GM21723 (cell line): ENCODE measurements at regions not wholly inside any gene's neighbourhood (a gene's known extent, or its start where the extent isn't known, plus 50 kb on each side); places are given as distances from the start of the nearest gene placed in this dataset.
"Not testable (repeated sequence)": the region's sequence is repeated elsewhere in the genome, so short reads cannot be mapped to it uniquely, and the experiment has no call there.

Experiments used
- ATAC-seq: cut with Tn5 transposase; IDR thresholded peaks from one replicate; pipeline ENCODE4 v1.9.1; 2021; ENCODE audit warnings: mild to moderate bottlenecking, moderate library complexity; ENCODE audit not compliant: unreplicated experiment

DNA sequence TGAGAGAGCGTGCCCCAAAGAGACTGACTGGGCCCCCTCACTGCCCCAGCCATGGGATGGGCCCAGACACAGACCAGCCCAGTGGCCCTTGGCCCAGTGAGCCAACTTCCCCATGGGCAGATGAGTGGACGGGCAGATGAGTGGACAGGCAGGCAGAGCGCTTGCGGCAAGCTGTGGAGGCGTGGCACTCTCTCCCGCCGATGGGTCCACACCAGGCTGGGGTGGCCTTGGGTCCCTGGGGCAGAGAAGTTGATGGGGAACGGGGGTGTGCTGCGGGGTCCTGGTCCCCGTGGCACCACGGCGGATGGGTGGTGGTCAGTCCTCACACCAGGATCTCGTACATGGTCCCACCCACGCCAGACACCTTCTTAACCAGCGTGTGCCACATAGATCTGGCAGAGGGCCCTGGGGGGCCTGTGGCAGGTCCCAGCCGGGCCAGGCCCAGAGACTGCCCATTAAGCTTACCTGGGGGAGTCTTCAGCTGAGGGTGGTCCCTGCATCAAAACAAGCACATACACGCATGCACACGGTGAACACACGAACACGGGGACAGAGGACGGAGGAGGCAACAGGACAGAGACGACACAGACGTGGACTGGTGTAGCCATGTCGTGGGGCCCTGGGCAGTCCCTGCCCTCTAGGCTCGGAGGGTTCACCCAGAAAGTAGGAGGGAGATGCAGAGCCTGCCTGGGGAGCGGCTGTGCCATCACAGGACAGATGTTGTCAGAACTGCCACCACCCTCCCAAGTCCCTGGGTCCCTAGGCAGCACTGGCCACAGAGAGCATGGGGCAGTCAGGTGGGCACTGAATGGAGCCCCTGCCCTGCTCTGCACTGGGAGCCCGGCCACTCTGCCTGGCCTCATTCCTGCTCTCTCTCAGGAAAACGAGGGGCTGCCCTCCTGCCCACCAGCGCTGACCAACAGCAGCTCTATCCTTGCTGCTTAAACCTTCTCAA, 182.2 kb downstream of the IGLL1 start:
- ATAC-seq = no peak

- ATAC-seq = no peak
These were observed 183.0 kb downstream of the IGLL1 start for GRCh38 chr22:23397008-23397612.

- no peak for ATAC-seq
These were observed 183.6 kb downstream of the IGLL1 start for GRCh38 chr22:23396362-23397007.

DNA sequence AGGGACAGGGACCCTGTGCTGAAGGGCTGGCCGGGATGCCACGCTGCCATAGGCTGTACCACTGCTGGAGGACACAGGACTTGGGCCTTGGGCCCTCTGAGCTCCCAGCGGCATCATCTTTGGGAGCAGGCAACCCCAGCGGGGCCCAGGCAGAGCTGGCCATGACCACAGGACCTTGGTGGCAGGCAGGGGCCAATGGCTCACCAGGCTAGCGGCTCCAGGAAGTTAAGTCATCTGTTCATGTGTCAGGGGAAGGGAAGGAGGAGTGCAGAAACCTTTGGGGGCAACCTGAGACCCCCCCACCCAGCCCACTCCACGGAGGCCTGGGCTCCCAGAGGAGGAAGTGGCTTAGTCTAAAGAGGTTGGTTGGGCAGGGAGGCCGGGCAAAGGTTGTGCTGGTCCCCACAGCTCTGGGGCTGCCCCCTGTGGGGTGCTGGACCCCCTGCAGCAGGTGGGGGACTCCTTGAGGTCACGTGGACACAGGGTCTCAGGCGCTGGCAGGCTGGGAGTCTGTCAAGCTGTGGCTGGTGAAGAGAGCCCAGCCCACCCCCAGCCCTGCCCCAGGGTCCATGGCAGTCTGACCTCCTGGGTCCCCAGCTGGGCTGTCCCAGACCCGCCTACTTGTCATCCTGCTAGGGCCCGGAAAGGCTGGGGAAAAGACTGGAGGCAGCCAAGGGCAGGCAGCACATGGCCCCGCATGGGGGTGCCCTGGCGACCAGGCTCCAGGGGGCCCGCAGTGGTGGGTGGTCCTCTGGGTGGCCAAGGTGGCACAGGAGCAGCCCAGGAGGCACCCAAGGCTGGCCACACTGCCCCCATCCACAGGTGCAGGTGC, 184.3 kb downstream of the IGLL1 start:
- no peak for ATAC-seq

DNA sequence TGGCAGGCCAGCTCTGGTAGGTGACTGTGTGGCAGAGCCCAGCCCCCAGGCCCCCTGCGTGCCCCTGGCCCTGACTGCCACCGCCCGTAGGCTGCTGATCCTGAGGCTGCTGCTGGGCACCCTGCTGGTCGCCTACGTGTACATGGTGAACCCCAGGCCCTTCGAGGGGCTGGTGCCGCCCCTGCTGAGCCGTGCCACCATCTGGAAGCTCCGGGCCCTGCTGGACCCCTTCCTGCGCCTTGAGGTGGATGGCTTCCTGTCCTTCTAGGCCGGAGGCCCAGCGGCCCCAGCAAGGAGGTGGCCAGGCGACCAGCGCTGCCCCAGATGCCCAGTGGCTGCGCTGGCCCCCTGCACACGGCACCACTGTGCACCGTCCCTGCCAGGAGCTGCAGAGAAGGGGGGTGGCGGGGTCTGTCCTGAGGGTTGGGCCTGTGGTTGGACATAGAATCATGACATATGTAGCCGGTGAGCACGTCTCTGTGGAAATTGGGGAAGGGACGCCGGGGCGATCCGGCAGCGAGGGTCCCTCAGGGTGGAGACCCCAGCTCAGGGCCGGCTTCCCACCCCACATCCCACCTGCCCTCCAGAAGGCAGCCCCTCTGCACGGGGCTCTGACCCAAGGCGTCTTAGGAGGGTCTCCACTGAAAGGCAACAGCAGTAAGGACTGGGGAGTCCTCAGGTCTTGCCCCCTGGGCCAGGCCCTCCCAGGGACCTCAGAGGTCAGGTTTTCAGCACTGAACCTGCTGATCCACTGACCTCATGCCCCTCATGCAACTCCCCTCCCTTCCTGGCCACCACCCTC, 185.4 kb downstream of the IGLL1 start:
- ATAC-seq = no peak

DNA sequence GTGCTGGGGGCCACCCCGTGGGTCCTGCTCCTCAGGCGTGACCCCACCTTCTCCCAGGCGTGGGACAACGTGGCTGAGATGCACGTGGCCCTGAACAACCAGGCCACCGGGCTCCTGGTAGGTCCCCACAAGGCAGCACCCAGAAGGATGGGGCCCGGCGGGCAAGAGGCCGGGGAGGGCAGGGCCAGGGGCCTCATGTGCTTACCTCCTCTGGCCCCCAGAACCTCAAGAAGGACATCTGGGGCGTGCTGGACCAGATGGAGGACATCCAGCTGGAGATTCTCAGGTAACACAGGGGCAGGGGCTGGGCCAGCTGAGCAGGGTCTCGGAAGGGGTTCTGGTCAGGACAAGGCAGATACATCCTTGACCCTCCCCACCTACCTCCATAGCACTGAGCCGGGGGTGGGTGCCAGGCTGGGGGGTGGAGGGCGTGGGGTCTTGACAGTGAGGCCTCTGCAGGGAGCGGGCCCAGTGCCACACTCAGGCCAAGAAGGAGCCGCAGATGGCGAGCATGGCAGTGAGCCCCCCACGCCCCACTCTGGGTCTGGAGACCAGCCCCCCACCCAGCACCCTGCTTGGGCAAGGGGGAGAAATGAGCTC, 186.3 kb downstream of the IGLL1 start:
- ATAC-seq = no peak

- not testable (repeated sequence) for ATAC-seq
These were observed 186.9 kb downstream of the IGLL1 start for GRCh38 chr22:23393199-23393598.

- ATAC-seq = no peak
These were observed 187.5 kb downstream of the IGLL1 start for GRCh38 chr22:23392420-23393121.

GRCh38 chr22:23391022-23391421, 189.1 kb downstream of the IGLL1 start:
- ATAC-seq = no peak

DNA sequence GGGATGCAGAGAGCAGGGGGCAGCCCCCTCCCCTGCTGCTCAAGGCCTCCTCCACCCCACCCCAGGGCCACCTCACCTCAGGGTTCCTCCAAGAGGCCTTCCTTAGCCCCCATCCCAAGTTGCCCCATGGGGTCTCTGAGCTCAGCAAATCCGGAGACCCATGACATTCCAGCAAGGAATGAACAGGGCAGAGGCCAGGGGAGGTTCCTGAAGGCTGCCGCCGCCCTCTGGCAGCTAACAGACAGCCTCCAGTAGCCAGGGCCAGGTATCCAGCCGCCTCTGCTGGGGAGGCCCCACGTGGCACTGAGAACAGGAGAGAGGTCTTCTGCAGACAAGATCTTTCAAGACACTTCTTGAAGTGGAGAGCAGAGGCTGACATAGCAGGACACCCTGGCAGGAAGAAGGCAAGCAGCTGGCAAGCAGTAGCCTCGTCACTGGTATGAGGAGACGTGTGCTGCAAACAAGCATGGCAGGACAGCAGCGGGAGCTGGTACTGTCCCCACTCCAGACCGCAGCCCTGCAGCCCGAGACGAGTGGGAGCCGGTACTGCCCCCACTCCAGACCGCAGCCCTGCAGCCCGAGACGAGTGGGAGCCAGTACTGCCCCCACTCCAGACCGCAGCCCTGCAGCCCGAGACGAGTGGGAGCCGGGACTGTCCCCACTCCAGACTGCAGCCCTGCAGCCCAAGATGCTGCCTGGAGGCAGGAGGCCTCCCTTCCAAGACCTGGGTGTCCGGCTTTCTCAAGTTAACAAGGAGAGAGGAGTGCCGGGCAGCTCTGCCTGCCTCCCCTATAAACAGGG, 190.6 kb downstream of the IGLL1 start:
- ATAC-seq = no peak

DNA sequence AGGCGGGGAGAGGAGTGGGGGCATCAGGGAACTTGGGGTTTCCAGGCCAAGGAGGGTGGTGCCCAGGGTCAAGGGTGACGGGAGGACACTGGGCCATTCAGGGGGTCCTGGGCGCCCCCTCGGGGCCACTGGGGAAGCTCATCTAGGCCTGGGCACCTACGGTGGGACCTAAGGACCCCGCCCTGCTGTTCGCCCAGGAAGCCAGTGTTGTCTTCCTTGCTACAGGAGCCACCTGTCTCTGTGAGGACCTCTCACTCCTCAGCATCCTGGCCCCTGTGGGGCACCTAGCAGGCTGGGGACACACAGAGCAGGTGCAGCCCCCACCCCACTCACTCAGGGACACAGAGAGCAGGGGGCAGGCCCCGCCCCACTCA, 191.6 kb downstream of the IGLL1 start:
- ATAC-seq = no peak

DNA sequence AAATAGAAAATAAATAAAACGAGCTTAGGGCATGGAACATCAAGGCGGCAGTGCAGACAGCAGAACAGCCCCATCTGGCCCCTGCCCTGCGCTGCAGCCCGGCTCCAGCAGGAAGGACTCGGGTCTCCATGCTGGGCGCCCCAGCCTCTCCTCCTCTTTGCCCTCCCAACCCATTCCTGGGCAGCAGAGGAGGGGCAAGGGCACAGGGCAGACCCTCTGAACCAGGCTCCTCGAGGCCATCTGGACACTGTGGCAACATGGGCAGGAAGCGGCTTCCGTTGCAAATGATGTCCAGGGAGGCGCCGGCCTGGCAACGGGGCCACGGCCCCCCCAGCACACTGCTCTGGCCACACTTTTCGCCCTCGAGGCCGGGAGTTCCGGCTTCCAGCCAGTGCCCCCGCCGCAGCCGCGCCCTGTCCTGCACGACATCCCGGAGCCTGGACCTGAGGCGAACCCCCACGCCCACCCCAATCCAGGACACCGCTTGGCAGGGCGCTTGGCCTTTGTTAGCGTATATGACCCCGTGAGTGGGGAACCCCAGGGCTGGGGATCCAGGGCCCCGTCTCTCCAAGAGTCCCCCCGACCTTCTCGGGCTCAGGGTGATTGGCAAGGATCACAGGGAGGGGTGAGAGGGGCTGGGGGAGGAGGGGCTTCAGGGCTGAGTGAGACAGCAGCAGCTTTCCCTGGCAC, 192.1 kb downstream of the IGLL1 start:
- no peak for ATAC-seq

- ATAC-seq = no peak
These were observed 193.1 kb downstream of the IGLL1 start for GRCh38 chr22:23386822-23387580.

- ATAC-seq = no peak
These were observed 194.1 kb downstream of the IGLL1 start for GRCh38 chr22:23385678-23386631.

GRCh38 chr22:23384923-23385677, 195.0 kb downstream of the IGLL1 start:
- ATAC-seq = no peak
